HFFc6 (cell line): ENCODE measurements at regions not wholly inside any gene's neighbourhood (a gene's known extent, or its start where the extent isn't known, plus 50 kb on each side); places are given as distances from the start of the nearest gene placed in this dataset.

Source experiments
- DNase-seq: peaks from one replicate; pipeline ENCODE4 v3.0.0-alpha.2; 2018
- H3K27ac Mint-ChIP-seq: 2 replicates; pipeline ENCODE4 v1.8.0; 2020; ENCODE audit warnings: mild to moderate bottlenecking, mixed read lengths
- H3K27me3 Mint-ChIP-seq: 2 replicates; pipeline ENCODE4 v1.8.0; 2021; ENCODE audit warnings: mild to moderate bottlenecking, moderate library complexity, mixed read lengths; ENCODE audit not compliant: insufficient read depth
- H3K36me3 Mint-ChIP-seq: 2 replicates; pipeline ENCODE4 v1.8.0; 2021; ENCODE audit warnings: low read depth, mixed read lengths
- H3K4me1 Mint-ChIP-seq: 2 replicates; pipeline ENCODE4 v1.8.0; 2020; ENCODE audit warnings: low read depth, mixed read lengths
- H3K4me3 Mint-ChIP-seq: 2 replicates; pipeline ENCODE4 v1.8.0; 2020; ENCODE audit warnings: mild to moderate bottlenecking, moderate library complexity, mixed read lengths
- H3K9me3 Mint-ChIP-seq: 2 replicates; pipeline ENCODE4 v1.8.0; 2020; ENCODE audit warnings: mild to moderate bottlenecking, mixed read lengths
- CTCF ChIP-seq: fragments of 200-600 bp; sonication (generic); IDR thresholded peaks from 2 replicates; pipeline ENCODE4 v1.5.0; 2021; ENCODE audit warnings: antibody characterized with exemption, mild to moderate bottlenecking

- TF ChIP-seq CTCF: no peak
Observed at GRCh38 chr5:68641211-68641610, 425.7 kb downstream of the PIK3R1 start.

DNA sequence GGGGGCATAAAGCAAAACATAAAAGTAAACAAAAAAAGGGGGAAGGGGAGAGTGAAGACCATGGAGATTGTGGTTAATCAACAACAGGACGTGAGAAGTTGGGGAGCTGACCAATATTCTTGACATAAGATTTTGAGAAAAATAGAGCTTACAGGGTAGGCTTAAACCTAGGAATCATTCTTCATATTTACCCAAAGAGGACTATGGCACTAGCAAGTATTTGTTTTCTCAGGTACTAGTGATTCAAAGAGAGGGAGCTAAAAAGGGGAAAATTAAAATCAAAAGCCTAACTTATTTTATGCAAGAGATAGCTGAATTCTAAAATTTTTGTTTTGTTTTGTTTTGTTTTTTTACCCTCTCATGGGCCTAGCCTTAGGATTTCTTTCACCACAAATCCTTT, 427.5 kb downstream of the PIK3R1 start:
- no peak overlapping the region for H3K27ac Mint-ChIP-seq
- H3K4me3 Mint-ChIP-seq: no peak overlapping the region
- no peaks in the 10 kb centered on the region; the same call in 1 of the 2 replicates for H3K9me3 Mint-ChIP-seq
- TF ChIP-seq CTCF: no peak
- peaks cover 2% of the 10 kb centered on the region; the same call in 1 of the 2 replicates for H3K27me3 Mint-ChIP-seq
- H3K4me1 Mint-ChIP-seq: no peaks in the 10 kb centered on the region
- H3K36me3 Mint-ChIP-seq: no peaks in the 10 kb centered on the region
- DNase-seq: no peak

More at GRCh38 chr5:68641211-68641610, 425.7 kb downstream of the PIK3R1 start:
- H3K9me3 Mint-ChIP-seq: no peaks in the 10 kb centered on the region; the same call in 1 of the 2 replicates
- no peak for DNase-seq
- H3K27ac Mint-ChIP-seq: no peak overlapping the region
- H3K4me3 Mint-ChIP-seq: no peak overlapping the region
- no peaks in the 10 kb centered on the region for H3K36me3 Mint-ChIP-seq
- peaks cover 2% of the 10 kb centered on the region; the same call in 1 of the 2 replicates for H3K27me3 Mint-ChIP-seq
- H3K4me1 Mint-ChIP-seq: no peaks in the 10 kb centered on the region

GRCh38 chr5:68644971-68645370, 429.4 kb downstream of the PIK3R1 start:
- Mint-ChIP-seq H3K4me1 (no peaks in the 10 kb centered on the region), H3K27ac (no peak overlapping the region), H3K4me3 (no peak overlapping the region), H3K9me3 (no peaks in the 10 kb centered on the region; the same call in 1 of the 2 replicates), H3K36me3 (no peaks in the 10 kb centered on the region), H3K27me3 (peaks cover 2% of the 10 kb centered on the region; the same call in 1 of the 2 replicates)
- TF ChIP-seq CTCF: no peak
- no peak for DNase-seq

DNA sequence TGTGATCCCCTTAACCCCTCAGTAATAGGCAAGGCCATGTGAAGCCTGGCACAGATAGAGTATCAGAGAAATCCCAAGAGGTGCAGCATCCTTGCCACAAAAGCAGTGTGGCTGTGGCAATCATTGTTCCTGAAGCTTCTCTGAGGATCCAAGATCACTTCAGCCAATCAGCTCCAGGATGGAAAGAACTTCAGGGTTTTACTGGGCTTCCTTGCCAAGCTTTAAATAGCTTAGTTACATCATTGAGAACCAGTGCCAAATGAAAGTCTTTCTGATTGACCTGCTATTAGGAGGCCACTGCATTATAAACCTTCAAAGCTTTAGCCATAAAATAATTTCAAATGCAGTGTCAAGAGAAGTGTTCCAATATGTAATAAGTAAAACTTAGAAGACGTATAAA, 430.6 kb downstream of the PIK3R1 start:
- Mint-ChIP-seq H3K27ac (no peak overlapping the region), H3K27me3 (peaks cover 2% of the 10 kb centered on the region), H3K4me1 (no peaks in the 10 kb centered on the region), H3K4me3 (no peak overlapping the region), H3K36me3 (no peaks in the 10 kb centered on the region), H3K9me3 (no peaks in the 10 kb centered on the region; the same call in 1 of the 2 replicates)
- no peak for DNase-seq
- no peak for TF ChIP-seq CTCF

GRCh38 chr5:68647743-68648142, 432.2 kb downstream of the PIK3R1 start:
- Mint-ChIP-seq H3K27ac (no peak overlapping the region), H3K9me3 (no peaks in the 10 kb centered on the region; the same call in 1 of the 2 replicates), H3K36me3 (no peaks in the 10 kb centered on the region), H3K4me1 (peaks cover 7% of the 10 kb centered on the region), H3K4me3 (no peak overlapping the region), H3K27me3 (peaks cover 2% of the 10 kb centered on the region)
- DNase-seq: no peak
- TF ChIP-seq CTCF: no peak
